H1 (cell line): ENCODE measurements at regions not wholly inside any gene's neighbourhood (a gene's known extent, or its start where the extent isn't known, plus 50 kb on each side); places are given as distances from the start of the nearest gene placed in this dataset.

Experiments used
- CTCF ChIA-PET: fragments of 300-600 bp; sonication (Branson Sonifier 250); formaldehyde crosslinking; loops from one replicate; lab custom pipeline; 2021; ENCODE audit not compliant: partially characterized antibody; lab: Charles Lee
- POLR2A ChIA-PET: fragments of 300-600 bp; sonication (Branson Sonifier 250); formaldehyde crosslinking; loops from one replicate; lab custom pipeline; 2021; ENCODE audit warnings: inconsistent platforms; ENCODE audit not compliant: partially characterized antibody; lab: Charles Lee
- DNase-seq, 2 experiments: peaks; one replicate each; pipeline versions ENCODE4 v3.0.0 to v3.0.0-alpha.2; 2010 to 2022; ENCODE audit warnings: low spot score in 2 of 2, low read depth in 1 of 2, mixed read lengths in 1 of 2
- FAIRE-seq: peaks from 2 replicates; lab custom pipeline; 2011; peaks lifted over from hg19 to GRCh38; lab: Jason Lieb, UNC
- H2AFZ ChIP-seq: 2 replicates; pipeline ENCODE4 v1.8.1; 2012; ENCODE audit warnings: low read length, inconsistent platforms
- H2AK5ac ChIP-seq: 2 replicates; pipeline ENCODE4 v1.6.1; 2013; ENCODE audit warnings: low read depth, low read length
- H2BK120ac ChIP-seq: replicated peaks from 2 replicates; pipeline ENCODE3; 2013; ENCODE audit warnings: low read depth, low read length, inconsistent platforms
- H2BK12ac ChIP-seq: 2 replicates; pipeline ENCODE4 v1.6.1; 2013; ENCODE audit warnings: low read depth, low read length
- H2BK15ac ChIP-seq: 2 replicates; pipeline ENCODE4 v1.6.1; 2013; ENCODE audit warnings: low read length
- H2BK20ac ChIP-seq: 2 replicates; pipeline ENCODE4 v1.6.1; 2013; ENCODE audit warnings: low read length
- H2BK5ac ChIP-seq: 2 replicates; pipeline ENCODE4 v1.6.1; 2013; ENCODE audit warnings: low read depth, low read length
- H3K14ac ChIP-seq: 2 replicates; pipeline ENCODE4 v1.6.1; 2013; ENCODE audit warnings: inconsistent platforms; ENCODE audit not compliant: insufficient read length
- H3K18ac ChIP-seq: 2 replicates; pipeline ENCODE4 v1.6.1; 2013; ENCODE audit warnings: low read length; ENCODE audit errors: extremely low read depth
- H3K23ac ChIP-seq: 2 replicates; pipeline ENCODE4 v1.6.1; 2013; ENCODE audit warnings: inconsistent platforms; ENCODE audit not compliant: insufficient read length
- H3K23me2 ChIP-seq: 2 replicates; pipeline ENCODE4 v1.6.1; 2013; ENCODE audit warnings: low read depth, low read length
- H3K27ac ChIP-seq: 2 replicates; pipeline ENCODE4 v1.6.1; 2011; ENCODE audit warnings: low read depth, low read length, inconsistent platforms
- H3K27me3 ChIP-seq, 4 experiments: replicated peaks in 1 of 4; 1 replicate in 1 of 4; 2 replicates in 3 of 4; pipeline versions ENCODE4 v1.6.1 to v1.8.1; 2011 to 2013; ENCODE audit warnings: low read length in 3 of 4, mild to moderate bottlenecking in 3 of 4, inconsistent platforms in 2 of 4, mixed read lengths in 2 of 4, moderate library complexity in 1 of 4; ENCODE audit not compliant: control insufficient read depth in 3 of 4, insufficient read depth in 3 of 4; ENCODE audit errors: extremely low read depth in 1 of 4
- H3K36me3 ChIP-seq, 4 experiments: 2 replicates each; pipeline versions ENCODE4 v1.6.1 to v1.8.1; 2011 to 2013; ENCODE audit warnings: mild to moderate bottlenecking in 4 of 4, low read length in 3 of 4, moderate library complexity in 2 of 4, control low read depth in 1 of 4, inconsistent platforms in 1 of 4; ENCODE audit not compliant: insufficient read depth in 4 of 4, control insufficient read depth in 2 of 4
- H3K4ac ChIP-seq: replicated peaks from 2 replicates; pipeline ENCODE3; 2013; ENCODE audit warnings: low read length, low read depth, mixed read lengths, inconsistent platforms; ENCODE audit not compliant: insufficient read length
- H3K4me1 ChIP-seq, 4 experiments: replicated peaks in 1 of 4; 1 replicate in 1 of 4; 2 replicates in 3 of 4; pipeline versions ENCODE4 v1.6.1 to v1.8.1; 2011 to 2013; ENCODE audit warnings: low read length in 3 of 4, inconsistent platforms in 2 of 4, mixed read lengths in 1 of 4; ENCODE audit not compliant: insufficient read depth in 4 of 4, control insufficient read depth in 3 of 4
- H3K4me2 ChIP-seq, 2 experiments: 2 replicates each; pipeline versions ENCODE4 v1.6.1 to v1.8.1; 2011 to 2013; ENCODE audit warnings: low read depth in 2 of 2, low read length in 2 of 2, control low read depth in 1 of 2, inconsistent platforms in 1 of 2, mild to moderate bottlenecking in 1 of 2; ENCODE audit not compliant: insufficient read depth in 1 of 2
- H3K4me3 ChIP-seq, 4 experiments: fragments of 200-600, 300-600 bp in 1 of 4; sonication (generic), shearing (Covaris generic), sonication (Bioruptor Twin) in 1 of 4; 2 replicates each; pipeline versions ENCODE4 v1.5.1 to v1.8.1; 2011 to 2016; ENCODE audit warnings: low read length in 4 of 4, low read depth in 3 of 4, control low read depth in 2 of 4, inconsistent platforms in 2 of 4, mild to moderate bottlenecking in 2 of 4, mixed read lengths in 1 of 4, moderate library complexity in 1 of 4; ENCODE audit not compliant: insufficient read depth in 2 of 4; ENCODE audit errors: extremely low read depth in 1 of 4
- H3K56ac ChIP-seq: replicated peaks from 2 replicates; pipeline ENCODE3; 2013; ENCODE audit warnings: low read depth, mild to moderate bottlenecking, mixed read lengths, low read length, inconsistent platforms; ENCODE audit not compliant: insufficient read length
- H3K79me1 ChIP-seq: 2 replicates; pipeline ENCODE4 v1.6.1; 2013; ENCODE audit warnings: low read depth, low read length, control low read depth
- H3K79me2 ChIP-seq, 2 experiments: 2 replicates each; pipeline versions ENCODE4 v1.6.1 to v1.8.1; 2012 to 2013; ENCODE audit warnings: low read length in 2 of 2, mild to moderate bottlenecking in 2 of 2, inconsistent platforms in 1 of 2; ENCODE audit not compliant: insufficient read depth in 2 of 2, control insufficient read depth in 1 of 2
- H3K9ac ChIP-seq, 4 experiments: replicated peaks in 1 of 4; 1 replicate in 1 of 4; 2 replicates in 3 of 4; pipeline versions ENCODE4 v1.6.1 to v1.8.1; 2011 to 2013; ENCODE audit warnings: low read depth in 3 of 4, low read length in 3 of 4, control low read depth in 2 of 4, mild to moderate bottlenecking in 2 of 4, moderate library complexity in 2 of 4, inconsistent platforms in 1 of 4; ENCODE audit errors: extremely low read depth in 1 of 4
- H3K9me3 ChIP-seq, 2 experiments: 2 replicates each; pipeline versions ENCODE4 v1.6.1 to v1.8.1; 2012 to 2013; ENCODE audit warnings: mild to moderate bottlenecking in 2 of 2, moderate library complexity in 2 of 2, control low read depth in 1 of 2, inconsistent platforms in 1 of 2, low read depth in 1 of 2, low read length in 1 of 2, mixed read lengths in 1 of 2; ENCODE audit not compliant: insufficient read depth in 2 of 2
- H4K20me1 ChIP-seq, 2 experiments: replicated peaks in 1 of 2; 2 replicates each; pipeline versions ENCODE3 to v1.8.1; 2011 to 2013; ENCODE audit warnings: inconsistent platforms in 2 of 2, low read length in 2 of 2, mild to moderate bottlenecking in 1 of 2; ENCODE audit not compliant: insufficient read depth in 2 of 2, control insufficient read depth in 1 of 2
- H4K5ac ChIP-seq: 2 replicates; pipeline ENCODE4 v1.6.1; 2013; ENCODE audit warnings: low read length, low read depth, mixed read lengths, inconsistent platforms; ENCODE audit not compliant: insufficient read length
- H4K8ac ChIP-seq: 2 replicates; pipeline ENCODE4 v1.8.0; 2013; ENCODE audit warnings: mild to moderate bottlenecking, moderate library complexity, low read length, inconsistent platforms; ENCODE audit not compliant: insufficient read depth; ENCODE audit errors: extremely low read depth
- H4K91ac ChIP-seq: replicated peaks from 2 replicates; pipeline ENCODE3; 2013; ENCODE audit warnings: low read length, mixed read lengths, inconsistent platforms; ENCODE audit not compliant: insufficient read length
- CBX5 ChIP-seq: fragments of 300-800, 300-1000 bp; sonication (generic); IDR thresholded peaks from 2 replicates; pipeline ENCODE4 v1.7.1; 2016; ENCODE audit warnings: antibody characterized with exemption, low read length, low read depth
- CTBP2 ChIP-seq: IDR thresholded peaks from 2 replicates; pipeline ENCODE4 v1.7.0; 2011; ENCODE audit warnings: borderline replicate concordance, mild to moderate bottlenecking, moderate library complexity, mixed read lengths, low read length; ENCODE audit not compliant: insufficient read depth, insufficient read length
- EGR1 ChIP-seq: IDR thresholded peaks from 2 replicates; pipeline ENCODE4 v1.6.1; 2011; ENCODE audit warnings: low read depth, low read length, borderline replicate concordance
- EP300 ChIP-seq, 2 experiments: IDR thresholded peaks; 1 replicate in 1 of 2; 2 replicates in 1 of 2; pipeline ENCODE4 v1.6.1; 2011 to 2012; ENCODE audit warnings: low read depth in 2 of 2, low read length in 2 of 2, mild to moderate bottlenecking in 2 of 2, borderline replicate concordance in 1 of 2, inconsistent platforms in 1 of 2, moderate library complexity in 1 of 2
- JUN ChIP-seq: IDR thresholded peaks from 2 replicates; pipeline ENCODE4 v1.6.1; 2011; ENCODE audit warnings: low read depth, mild to moderate bottlenecking, improper control_type of control experiment, low read length
- KDM1A ChIP-seq: fragments of 200-600, 300-600 bp; sonication (generic); IDR thresholded peaks from 2 replicates; pipeline ENCODE4 v1.7.1; 2016; ENCODE audit warnings: mild to moderate bottlenecking, low read length, borderline replicate concordance
- KDM4A ChIP-seq: IDR thresholded peaks from one replicate; pipeline ENCODE4 v1.7.1; 2012; ENCODE audit warnings: low read depth, mild to moderate bottlenecking, moderate library complexity, low read length, inconsistent platforms; ENCODE audit not compliant: severe bottlenecking
- KDM5A ChIP-seq: fragments of 200-600 bp; IDR thresholded peaks from 2 replicates; pipeline ENCODE4 v1.7.1; 2012; ENCODE audit warnings: mild to moderate bottlenecking, low read length, inconsistent platforms, mixed read lengths
- MAFK ChIP-seq: IDR thresholded peaks from 2 replicates; pipeline ENCODE4 v1.6.1; 2012; ENCODE audit warnings: low read depth, mild to moderate bottlenecking, improper control_type of control experiment, low read length
- POLR2AphosphoS5 ChIP-seq: IDR thresholded peaks from 2 replicates; pipeline ENCODE4 v1.6.1; 2011; ENCODE audit warnings: low read depth, low read length
- SIN3A ChIP-seq, 2 experiments: IDR thresholded peaks in 1 of 2; conservative IDR thresholded peaks in 1 of 2; 2 replicates each; pipeline ENCODE4 v1.6.1; 2011 to 2012; ENCODE audit warnings: low read length in 2 of 2, improper control_type of control experiment in 1 of 2, low read depth in 1 of 2, mild to moderate bottlenecking in 1 of 2
- TAF7 ChIP-seq: optimal IDR thresholded peaks from 2 replicates; pipeline ENCODE3; 2011; ENCODE audit warnings: low read depth, mild to moderate bottlenecking, inconsistent platforms, low read length, moderate library complexity, borderline replicate concordance
- WGBS, 2 experiments: shearing (Covaris generic) in 1 of 2; methylation state at CpG; one replicate each; pipeline versions ENCODE4 v1.1.6 to v1.1.7; 2013 to 2015; ENCODE audit warnings: low lambda C conversion rate in 2 of 2, mixed read lengths in 2 of 2, inconsistent platforms in 1 of 2, low coverage in 1 of 2, missing lambda C conversion rate in 1 of 2; ENCODE audit not compliant: insufficient replicate concordance in 2 of 2, insufficient coverage in 1 of 2, insufficient read length in 1 of 2; ENCODE audit errors: extremely low coverage in 1 of 2, missing lambda C conversion rate in 1 of 2; 5-methylcytosine and 5-hydroxymethylcytosine counted together
- TF ChIP-seq, protein P1 (sequence below): IDR thresholded peaks from 2 replicates; pipeline ENCODE4 v1.6.1; 2011; ENCODE audit warnings: low read length, improper control_type of control experiment

DNA sequence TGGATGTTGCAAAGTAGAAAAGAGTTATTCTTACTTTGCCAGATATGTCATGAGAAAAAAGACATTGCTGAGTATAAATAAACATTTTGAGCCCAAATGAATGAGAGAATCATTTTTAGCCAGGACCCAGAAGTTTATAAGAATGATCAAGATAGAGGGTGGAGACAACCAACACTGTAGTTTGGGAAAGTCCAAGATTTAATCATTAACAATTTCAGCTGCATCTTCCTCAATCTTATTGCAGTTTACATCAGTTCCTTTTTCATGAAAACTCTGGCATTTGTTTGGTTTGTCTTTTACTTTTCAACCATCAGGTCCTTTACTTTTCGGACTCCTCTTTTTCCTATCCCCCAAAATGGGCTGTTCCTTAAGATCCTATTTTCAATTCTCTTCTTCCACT is 645.9 kb downstream of the ANKRD50 start:
- FAIRE-seq = no peak

More for the DNA sequence above, 645.9 kb downstream of the ANKRD50 start:
- Histone ChIP-seq H4K91ac (no peak overlapping the region), H3K9me3 (0 out of 4 replicates have a peak, but pooled peaks cover 2 to 4% of the 10 kb centered on the region in 2 experiments), H4K8ac (no peak overlapping the region), H3K23ac (no peak overlapping the region), H2BK15ac (no peak overlapping the region), H4K5ac (no peak overlapping the region), H3K9ac (no peak overlapping the region), H2AK5ac (no peak overlapping the region), H2BK20ac (no peak overlapping the region), H3K4ac (no peak overlapping the region), H3K79me2 (no peaks in the 10 kb centered on the region), H2BK120ac (no peak overlapping the region), H3K14ac (no peak overlapping the region), H4K20me1 (no peaks in the 10 kb centered on the region), H3K23me2 (no peaks in the 10 kb centered on the region), H3K27me3 (no peaks in the 10 kb centered on the region), H2BK5ac (no peak overlapping the region), H3K79me1 (no peaks in the 10 kb centered on the region), H3K4me2 (no peak overlapping the region), H3K4me1 (no peaks in the 10 kb centered on the region), H2BK12ac (no peak overlapping the region), H2AFZ (no peak overlapping the region), H3K4me3 (no peak overlapping the region), H3K27ac (no peak overlapping the region), H3K36me3 (no peaks in the 10 kb centered on the region; a peak in 1 of 8 replicates), H3K18ac (no peak overlapping the region), H3K56ac (no peak overlapping the region)
- TF ChIP-seq JUN (no peak), KDM5A (no peak), CTBP2 (no peak), KDM1A (no peak), EP300 (IDR thresholded peaks at IDR 0.05; ENCODE audit: borderline replicate concordance in 1 of 2, low read depth in 2 of 2, low read length in 2 of 2) (no peak), POLR2AphosphoS5 (no peak), MAFK (no peak), CBX5 (no peak), SIN3A (conservative IDR thresholded peaks at IDR 0.05 in 1 of 2, IDR thresholded peaks at IDR 0.05 in 1 of 2; ENCODE audit: low read depth in 1 of 2, low read length in 2 of 2) (no peak), KDM4A (no peak), EGR1 (no peak), TAF7 (no peak)
- TF ChIP-seq, protein P1, sequence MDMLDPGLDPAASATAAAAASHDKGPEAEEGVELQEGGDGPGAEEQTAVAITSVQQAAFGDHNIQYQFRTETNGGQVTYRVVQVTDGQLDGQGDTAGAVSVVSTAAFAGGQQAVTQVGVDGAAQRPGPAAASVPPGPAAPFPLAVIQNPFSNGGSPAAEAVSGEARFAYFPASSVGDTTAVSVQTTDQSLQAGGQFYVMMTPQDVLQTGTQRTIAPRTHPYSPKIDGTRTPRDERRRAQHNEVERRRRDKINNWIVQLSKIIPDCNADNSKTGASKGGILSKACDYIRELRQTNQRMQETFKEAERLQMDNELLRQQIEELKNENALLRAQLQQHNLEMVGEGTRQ = no peak
- ChIA-PET POLR2A (no interaction called here), CTCF (no interaction called here)
- 74% methylated on average over 1 of the region's 1 CpG; no CpG with 5 or more reads in 1 of the 2 experiments for WGBS, 2 experiments
- no peak for DNase-seq
